Activated CD4-positive, CD25-positive, alpha-beta regulatory T cell treated with anti-CD3 and anti-CD28 coated beads, Interleukin-2, amount 50 U/mL, for 72 hours (primary cell): ENCODE measurements at regions not wholly inside any gene's neighbourhood (a gene's known extent, or its start where the extent isn't known, plus 50 kb on each side); places are given as distances from the start of the nearest gene placed in this dataset.

Source experiments
- DNase-seq: peaks from one replicate; pipeline ENCODE4 v3.0.0; 2021

GRCh38 chr6:133191323-133191722 lies 49.8 kb upstream of the EYA4 start:
- DNase-seq = no peak
